ENCODE measurements at regions not wholly inside any gene's neighbourhood (a gene's known extent, or its start where the extent isn't known, plus 50 kb on each side); places are given as distances from the start of the nearest gene placed in this dataset.

DNA sequence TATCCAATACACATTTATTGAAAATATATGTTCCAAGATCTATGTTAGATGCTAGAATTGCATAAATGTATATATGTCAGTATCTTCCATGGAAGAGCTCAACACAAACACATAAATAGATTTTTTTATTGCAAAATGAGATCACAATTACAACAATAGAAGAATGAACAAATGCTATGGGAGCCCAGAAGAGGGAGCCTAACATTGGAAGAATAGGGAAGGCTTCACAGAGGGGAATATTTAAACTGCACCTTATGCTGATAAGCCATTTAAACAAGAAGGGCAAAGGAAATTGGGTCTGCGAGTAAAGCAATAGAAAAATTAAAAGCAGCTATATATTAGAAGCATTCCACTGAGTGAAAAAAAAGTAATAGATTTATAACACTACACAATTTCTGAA lies 96.1 kb upstream of the LRRC55 start:
- TF ChIP-seq CTCF (IDR thresholded peaks at IDR 0.05; ENCODE audit: insufficient read depth, low read depth, low read length): peak; percentile 18
- DNase-seq (ENCODE audit: low read depth): no peak
- H3K4me3 ChIP-seq (ENCODE audit: low read depth, low read length): no peak overlapping the region

- no peak for TF ChIP-seq CTCF (IDR thresholded peaks at IDR 0.05; ENCODE audit: insufficient read depth, low read depth, low read length)
- no peak overlapping the region for H3K4me3 ChIP-seq (ENCODE audit: low read depth, low read length)
- DNase-seq (ENCODE audit: low read depth): no peak
Measured at GRCh38 chr11:57087991-57088390, 93.8 kb upstream of the LRRC55 start.

- DNase-seq (ENCODE audit: low read depth): no peak
- H3K4me3 ChIP-seq (ENCODE audit: low read depth, low read length): no peak overlapping the region
- TF ChIP-seq CTCF (IDR thresholded peaks at IDR 0.05; ENCODE audit: insufficient read depth, low read depth, low read length): no peak
Measured at GRCh38 chr11:57092028-57092698, 89.6 kb upstream of the LRRC55 start.

- peak; percentile 42 for DNase-seq (ENCODE audit: low read depth)
- TF ChIP-seq CTCF (IDR thresholded peaks at IDR 0.05; ENCODE audit: insufficient read depth, low read depth, low read length): no peak
- no peak overlapping the region for H3K4me3 ChIP-seq (ENCODE audit: low read depth, low read length)
Measured at GRCh38 chr11:57094181-57094935, 87.4 kb upstream of the LRRC55 start.

DNA sequence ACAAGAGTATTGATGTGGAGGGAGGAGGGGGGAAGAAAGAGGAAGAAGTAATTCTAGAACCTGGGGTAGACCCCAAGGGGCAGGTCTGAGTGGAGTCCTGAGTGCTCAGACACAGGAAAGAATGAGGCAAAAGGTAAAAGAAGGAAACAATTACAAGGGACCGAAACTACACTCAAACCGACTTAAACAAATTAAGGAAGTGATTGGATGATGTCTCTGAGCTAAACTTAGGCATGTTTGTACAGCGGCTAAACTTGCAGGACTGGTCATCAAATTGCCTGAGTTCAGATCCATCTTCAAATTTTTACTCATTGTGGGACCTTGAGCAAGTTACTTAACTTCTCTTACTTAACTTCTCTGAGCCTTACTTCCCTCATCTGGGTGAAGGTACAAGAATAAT lies 86.3 kb upstream of the LRRC55 start:
- no peak for DNase-seq (ENCODE audit: low read depth)
- no peak overlapping the region for H3K4me3 ChIP-seq (ENCODE audit: low read depth, low read length)
- no peak for TF ChIP-seq CTCF (IDR thresholded peaks at IDR 0.05; ENCODE audit: insufficient read depth, low read depth, low read length)

- no peak for TF ChIP-seq CTCF (IDR thresholded peaks at IDR 0.05; ENCODE audit: insufficient read depth, low read depth, low read length)
- no peak for DNase-seq (ENCODE audit: low read depth)
- H3K4me3 ChIP-seq (ENCODE audit: low read depth, low read length): no peak overlapping the region
Measured at GRCh38 chr11:57095896-57096295, 85.9 kb upstream of the LRRC55 start.

Measured in fibroblast of villous mesenchyme (primary cell).